HEK293T (cell line): ENCODE measurements at regions not wholly inside any gene's neighbourhood (a gene's known extent, or its start where the extent isn't known, plus 50 kb on each side); places are given as distances from the start of the nearest gene placed in this dataset.

ENCODE experiments used
- ARNT ChIP-seq: fragments of 450-650 bp; IDR thresholded peaks from 2 replicates; pipeline ENCODE4 v1.6.1; 2017; ENCODE audit warnings: mild to moderate bottlenecking
- FOXA1 ChIP-seq: fragments of 450-650 bp; IDR thresholded peaks from 2 replicates; pipeline ENCODE4 v1.6.1; 2016; ENCODE audit warnings: mild to moderate bottlenecking
- LEF1 ChIP-seq: fragments of 450-650 bp; IDR thresholded peaks from 2 replicates; pipeline ENCODE4 v1.6.1; 2017; ENCODE audit warnings: mild to moderate bottlenecking, borderline replicate concordance
- NFRKB ChIP-seq: fragments of 450-650 bp; IDR thresholded peaks from 2 replicates; pipeline ENCODE4 v1.6.1; 2016; ENCODE audit warnings: mild to moderate bottlenecking, moderate library complexity
- SP1 ChIP-seq: fragments of 450-650 bp; IDR thresholded peaks from 2 replicates; pipeline ENCODE4 v1.6.1; 2017
- TF ChIP-seq, protein P1 (sequence below): fragments of 450-650 bp; IDR thresholded peaks from 2 replicates; pipeline ENCODE4 v1.6.1; 2016

DNA sequence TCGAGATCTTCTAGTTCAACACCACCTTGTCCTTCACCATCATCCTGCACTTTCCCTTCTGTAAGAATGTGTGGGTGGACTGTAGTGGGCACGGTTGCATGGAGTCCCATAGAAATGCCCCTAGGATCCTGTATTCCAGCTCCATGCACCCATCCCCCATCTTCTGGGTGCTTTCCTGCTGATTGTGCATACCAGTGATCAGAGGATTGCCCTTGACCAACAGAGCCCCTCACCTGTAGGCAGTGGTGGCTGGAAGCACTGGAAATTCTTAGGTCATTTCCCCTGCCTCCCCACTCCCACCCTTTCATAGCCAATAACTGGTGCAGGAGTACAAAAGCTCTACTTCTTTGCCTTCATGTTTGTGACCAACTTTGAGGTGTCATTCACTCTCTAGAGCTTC is 213.4 kb upstream of the ARSJ start:
- TF ChIP-seq SP1 (no peak), FOXA1 (no peak), ARNT (no peak), NFRKB (no peak), LEF1 (no peak)
- TF ChIP-seq, protein P1, sequence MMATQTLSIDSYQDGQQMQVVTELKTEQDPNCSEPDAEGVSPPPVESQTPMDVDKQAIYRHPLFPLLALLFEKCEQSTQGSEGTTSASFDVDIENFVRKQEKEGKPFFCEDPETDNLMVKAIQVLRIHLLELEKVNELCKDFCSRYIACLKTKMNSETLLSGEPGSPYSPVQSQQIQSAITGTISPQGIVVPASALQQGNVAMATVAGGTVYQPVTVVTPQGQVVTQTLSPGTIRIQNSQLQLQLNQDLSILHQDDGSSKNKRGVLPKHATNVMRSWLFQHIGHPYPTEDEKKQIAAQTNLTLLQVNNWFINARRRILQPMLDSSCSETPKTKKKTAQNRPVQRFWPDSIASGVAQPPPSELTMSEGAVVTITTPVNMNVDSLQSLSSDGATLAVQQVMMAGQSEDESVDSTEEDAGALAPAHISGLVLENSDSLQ = no peak
